Ishikawa (cell line): ENCODE measurements at regions not wholly inside any gene's neighbourhood (a gene's known extent, or its start where the extent isn't known, plus 50 kb on each side); places are given as distances from the start of the nearest gene placed in this dataset.

ENCODE experiments used
- CREB1 ChIP-seq: IDR thresholded peaks from 2 replicates; pipeline ENCODE4 v1.6.1; 2012; ENCODE audit warnings: low read depth
- EP300 ChIP-seq: IDR thresholded peaks from 2 replicates; pipeline ENCODE4 v1.6.1; 2012; ENCODE audit warnings: borderline replicate concordance
- FOXM1 ChIP-seq: IDR thresholded peaks from 2 replicates; pipeline ENCODE4 v1.6.1; 2012; ENCODE audit warnings: low read depth, borderline replicate concordance
- NFIC ChIP-seq: IDR thresholded peaks from 2 replicates; pipeline ENCODE4 v1.6.1; 2012
- TAF1 ChIP-seq: IDR thresholded peaks from 2 replicates; pipeline ENCODE4 v1.6.1; 2012; ENCODE audit warnings: low read depth, mild to moderate bottlenecking
- TCF12 ChIP-seq: IDR thresholded peaks from 2 replicates; pipeline ENCODE4 v1.6.1; 2012; ENCODE audit warnings: low read depth
- TEAD4 ChIP-seq: IDR thresholded peaks from 2 replicates; pipeline ENCODE4 v1.6.1; 2012
- YY1 ChIP-seq: IDR thresholded peaks from 2 replicates; pipeline ENCODE4 v1.6.1; 2012; ENCODE audit warnings: low read depth
- TF ChIP-seq, protein P1 (sequence below): IDR thresholded peaks from 2 replicates; pipeline ENCODE4 v1.6.1; 2012; ENCODE audit warnings: low read depth, mild to moderate bottlenecking
- TF ChIP-seq, protein P2 (sequence below): IDR thresholded peaks from 2 replicates; pipeline ENCODE4 v1.6.1; 2012

DNA sequence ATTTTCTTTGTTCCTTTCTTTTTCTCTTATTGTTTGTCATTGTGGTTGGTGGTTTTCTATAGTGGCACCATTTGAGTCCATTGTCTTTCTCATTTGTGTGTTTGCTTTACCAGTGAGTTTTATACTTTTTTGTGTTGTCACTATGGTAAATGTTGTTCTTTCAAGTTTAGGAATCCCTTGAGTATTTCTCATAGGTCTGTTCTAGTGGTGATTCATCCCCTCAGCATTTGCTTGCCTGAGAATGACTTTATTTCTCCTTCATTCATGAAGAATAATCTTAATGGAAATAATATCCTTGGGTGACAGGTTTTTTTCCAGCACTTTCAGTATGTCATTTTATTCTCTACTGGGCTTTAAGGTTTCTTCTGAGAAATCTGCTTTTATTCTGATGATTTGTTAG is 209.2 kb upstream of the ASCC3 start:
- TF ChIP-seq CREB1 = no peak
- no peak for TF ChIP-seq EP300
- no peak for TF ChIP-seq TCF12
- TF ChIP-seq, protein P1, sequence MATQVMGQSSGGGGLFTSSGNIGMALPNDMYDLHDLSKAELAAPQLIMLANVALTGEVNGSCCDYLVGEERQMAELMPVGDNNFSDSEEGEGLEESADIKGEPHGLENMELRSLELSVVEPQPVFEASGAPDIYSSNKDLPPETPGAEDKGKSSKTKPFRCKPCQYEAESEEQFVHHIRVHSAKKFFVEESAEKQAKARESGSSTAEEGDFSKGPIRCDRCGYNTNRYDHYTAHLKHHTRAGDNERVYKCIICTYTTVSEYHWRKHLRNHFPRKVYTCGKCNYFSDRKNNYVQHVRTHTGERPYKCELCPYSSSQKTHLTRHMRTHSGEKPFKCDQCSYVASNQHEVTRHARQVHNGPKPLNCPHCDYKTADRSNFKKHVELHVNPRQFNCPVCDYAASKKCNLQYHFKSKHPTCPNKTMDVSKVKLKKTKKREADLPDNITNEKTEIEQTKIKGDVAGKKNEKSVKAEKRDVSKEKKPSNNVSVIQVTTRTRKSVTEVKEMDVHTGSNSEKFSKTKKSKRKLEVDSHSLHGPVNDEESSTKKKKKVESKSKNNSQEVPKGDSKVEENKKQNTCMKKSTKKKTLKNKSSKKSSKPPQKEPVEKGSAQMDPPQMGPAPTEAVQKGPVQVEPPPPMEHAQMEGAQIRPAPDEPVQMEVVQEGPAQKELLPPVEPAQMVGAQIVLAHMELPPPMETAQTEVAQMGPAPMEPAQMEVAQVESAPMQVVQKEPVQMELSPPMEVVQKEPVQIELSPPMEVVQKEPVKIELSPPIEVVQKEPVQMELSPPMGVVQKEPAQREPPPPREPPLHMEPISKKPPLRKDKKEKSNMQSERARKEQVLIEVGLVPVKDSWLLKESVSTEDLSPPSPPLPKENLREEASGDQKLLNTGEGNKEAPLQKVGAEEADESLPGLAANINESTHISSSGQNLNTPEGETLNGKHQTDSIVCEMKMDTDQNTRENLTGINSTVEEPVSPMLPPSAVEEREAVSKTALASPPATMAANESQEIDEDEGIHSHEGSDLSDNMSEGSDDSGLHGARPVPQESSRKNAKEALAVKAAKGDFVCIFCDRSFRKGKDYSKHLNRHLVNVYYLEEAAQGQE = no peak
- TF ChIP-seq TEAD4 = no peak
- no peak for TF ChIP-seq TAF1
- TF ChIP-seq NFIC = no peak
- no peak for TF ChIP-seq YY1
- TF ChIP-seq, protein P2, sequence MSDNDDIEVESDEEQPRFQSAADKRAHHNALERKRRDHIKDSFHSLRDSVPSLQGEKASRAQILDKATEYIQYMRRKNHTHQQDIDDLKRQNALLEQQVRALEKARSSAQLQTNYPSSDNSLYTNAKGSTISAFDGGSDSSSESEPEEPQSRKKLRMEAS = no peak
- no peak for TF ChIP-seq FOXM1
